Pons (tissue), 1 donor: ENCODE measurements at regions not wholly inside any gene's neighbourhood (a gene's known extent, or its start where the extent isn't known, plus 50 kb on each side); places are given as distances from the start of the nearest gene placed in this dataset.

ENCODE experiments used
- DNase-seq: peaks from one replicate; pipeline ENCODE4 v3.0.0-alpha.2; 2016; ENCODE audit warnings: low spot score

DNA sequence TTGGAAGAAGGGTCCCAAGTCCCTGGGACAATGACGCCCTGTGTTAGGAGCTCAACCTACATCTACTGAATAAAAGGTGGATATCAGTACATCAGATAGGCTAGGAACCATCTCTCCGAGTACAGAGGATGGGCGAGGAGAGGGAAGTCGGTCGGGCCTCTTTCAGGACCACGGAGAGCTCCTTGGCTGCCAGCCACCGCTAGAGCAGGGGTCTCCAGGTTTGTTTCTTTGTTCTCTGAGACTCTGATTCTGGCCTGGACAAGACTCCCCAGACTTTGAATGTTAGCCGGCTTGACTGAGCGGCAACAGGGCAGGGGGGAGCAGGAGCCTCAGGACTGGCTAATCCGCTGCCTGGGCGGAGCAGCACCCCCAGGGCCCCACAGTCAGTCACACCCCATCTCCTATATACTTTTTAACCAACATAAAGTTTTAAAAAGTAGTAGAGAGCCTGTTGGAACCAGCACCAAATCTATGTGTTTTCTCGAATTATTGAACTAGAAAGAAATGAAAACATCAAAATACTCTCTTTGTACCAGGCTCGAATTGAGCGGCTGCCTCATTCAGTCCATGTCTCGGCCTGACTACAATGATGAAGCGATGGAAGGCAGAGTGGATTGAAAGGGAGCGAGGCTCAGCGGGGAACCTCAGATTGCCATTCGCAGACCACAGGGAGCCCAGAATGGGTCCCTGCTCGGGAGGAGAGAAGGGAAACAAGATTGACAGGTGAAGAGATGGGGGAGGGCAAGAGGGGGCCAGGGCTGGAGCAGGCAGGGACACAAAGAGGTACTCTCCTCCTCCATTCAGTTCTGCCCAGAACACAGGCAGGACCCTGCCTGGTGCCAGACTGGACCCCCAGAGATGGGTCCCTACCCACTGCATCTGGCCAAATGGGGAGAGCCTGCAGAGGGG, 131.6 kb downstream of the TPRA1 start:
- DNase-seq = no peak

DNA sequence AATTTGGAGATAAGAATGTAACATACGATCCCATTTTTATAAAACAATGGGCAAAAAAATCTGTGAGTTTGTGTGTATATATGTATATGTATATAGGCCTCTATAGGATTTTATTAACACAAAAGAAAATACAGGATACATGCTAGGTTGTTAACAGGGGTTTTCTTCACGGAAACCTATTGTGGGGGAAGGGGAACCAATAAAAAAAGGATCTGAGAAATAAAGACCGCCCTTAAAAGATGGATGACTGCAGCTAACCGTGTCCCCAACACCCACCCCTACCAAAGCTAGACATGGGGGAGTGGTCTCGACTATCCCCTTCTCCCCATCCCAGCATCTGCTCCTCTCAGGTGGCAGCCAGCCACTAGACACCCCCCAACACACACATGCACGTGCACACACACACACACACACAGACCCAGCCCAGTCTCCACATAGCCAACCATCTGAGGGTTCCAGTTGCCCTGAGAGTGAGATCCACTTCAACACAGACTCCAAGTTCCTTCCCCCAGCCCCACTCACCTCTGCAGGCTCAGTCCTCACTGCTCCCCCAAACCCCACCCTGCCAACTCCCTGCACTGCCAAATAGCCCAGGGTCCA, 132.9 kb downstream of the TPRA1 start:
- DNase-seq = no peak

DNA sequence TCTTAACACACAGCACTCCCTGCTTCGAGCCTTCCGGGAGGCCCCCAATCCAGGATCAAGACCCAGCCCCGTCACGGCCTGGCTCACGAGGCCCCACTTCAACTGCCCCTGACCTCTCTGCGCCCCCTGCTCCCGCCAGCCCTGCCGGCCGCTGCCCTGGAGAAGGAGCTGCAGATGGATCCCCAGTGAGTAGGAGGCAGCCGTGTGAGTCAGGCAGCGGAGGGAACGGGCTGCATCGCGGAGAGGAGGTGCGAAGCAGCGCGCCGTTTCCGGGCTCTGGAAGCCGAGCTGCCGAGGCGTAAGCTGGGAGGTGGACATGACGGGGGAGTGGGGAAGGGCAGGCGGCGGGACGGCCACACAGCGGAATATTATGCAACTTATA, 133.4 kb downstream of the TPRA1 start:
- no peak for DNase-seq

DNA sequence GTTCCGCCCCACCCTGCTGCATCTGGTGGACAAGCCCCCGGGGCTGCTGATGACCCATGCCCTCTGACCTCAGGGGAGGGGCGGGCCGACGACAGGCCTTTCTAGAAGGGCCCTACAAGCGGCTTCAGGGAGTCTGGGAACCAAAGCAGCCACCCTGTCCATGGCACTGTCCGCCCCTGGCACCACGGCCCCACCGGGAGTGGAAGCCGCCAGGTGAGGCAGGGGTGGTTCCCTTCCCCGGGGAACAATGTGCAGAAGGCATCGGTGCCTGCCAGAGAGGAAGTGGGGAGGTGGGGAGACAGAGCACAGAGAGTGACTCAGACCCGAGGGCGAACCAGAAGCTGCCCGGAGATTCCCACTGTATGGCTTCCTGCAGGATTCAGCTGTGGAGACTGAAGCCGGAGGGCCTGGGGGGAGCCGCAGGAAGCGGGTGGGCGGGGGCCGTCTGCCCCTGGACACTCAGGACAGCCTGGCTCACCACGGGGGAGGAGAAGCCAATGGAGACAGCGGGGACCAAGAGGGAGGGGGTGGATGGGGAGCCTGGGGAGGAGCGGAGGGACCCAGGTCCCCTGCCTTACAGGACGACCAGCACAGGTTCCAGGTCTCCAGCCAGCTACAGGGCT, 134.0 kb downstream of the TPRA1 start:
- DNase-seq = no peak

DNA sequence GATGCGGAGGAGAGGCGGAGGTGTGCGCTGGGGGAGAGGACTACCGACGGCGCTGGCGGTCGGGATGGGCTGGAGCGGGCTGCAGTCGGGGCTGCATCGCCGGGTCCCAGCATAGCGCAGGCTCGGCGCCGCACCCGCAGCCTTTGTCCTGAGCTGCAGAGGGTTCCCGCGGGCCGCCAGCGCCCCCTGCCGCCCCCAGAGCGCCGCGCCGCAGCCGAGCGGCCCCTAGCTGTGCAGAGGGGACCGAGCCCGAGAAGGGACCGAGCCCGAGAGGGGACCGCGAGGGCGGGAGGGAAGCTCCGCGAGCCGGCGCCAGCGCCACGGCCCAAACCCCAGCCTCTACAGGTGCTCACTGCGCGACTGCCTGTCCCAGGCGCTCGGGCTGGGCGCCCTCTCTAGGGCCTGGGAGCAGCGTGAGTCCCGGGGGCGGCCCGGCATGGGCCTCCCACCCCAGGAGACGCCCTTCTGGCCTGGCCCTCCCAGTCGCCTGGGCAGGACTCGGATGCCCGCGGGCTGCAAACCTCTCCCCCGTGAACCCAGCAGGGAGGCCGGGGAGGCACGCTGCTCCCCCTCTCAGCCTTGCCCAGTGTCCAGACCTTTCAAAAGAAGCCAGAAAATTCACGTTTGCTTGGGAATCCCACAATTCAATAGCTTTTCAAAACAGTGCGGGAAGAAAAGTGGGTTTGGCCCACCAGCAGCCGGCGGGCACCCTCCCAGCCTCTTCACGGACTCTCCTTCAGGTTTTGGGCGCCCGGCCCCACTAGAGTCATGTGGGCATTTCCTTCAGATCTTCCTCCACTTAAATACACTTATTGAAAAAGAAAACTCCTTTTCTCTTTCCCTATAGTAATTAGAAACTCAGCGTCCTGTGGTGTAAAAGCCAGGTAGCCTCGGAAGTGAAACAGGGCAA, 134.7 kb downstream of the TPRA1 start:
- DNase-seq = peak; percentile 45

DNA sequence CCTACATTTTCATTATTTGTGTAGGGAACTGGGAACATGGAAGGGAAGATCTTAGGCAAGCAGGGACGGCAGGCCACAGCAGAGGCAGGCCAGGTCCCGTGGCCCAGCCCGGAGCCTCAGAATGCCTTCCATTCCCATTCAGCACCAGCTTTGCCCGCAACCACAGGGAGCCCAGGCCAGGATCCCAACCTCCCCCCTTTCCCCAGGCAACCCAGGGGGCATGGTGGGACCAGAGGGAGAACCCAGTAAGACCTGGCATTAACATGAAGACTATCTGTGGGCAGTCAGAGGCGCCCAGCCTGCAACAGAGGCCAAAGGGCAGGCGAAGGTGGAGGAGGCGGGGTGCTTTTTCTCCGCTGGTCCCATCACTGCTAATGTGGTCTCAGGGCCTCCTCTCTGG, 135.6 kb downstream of the TPRA1 start:
- DNase-seq = no peak

DNA sequence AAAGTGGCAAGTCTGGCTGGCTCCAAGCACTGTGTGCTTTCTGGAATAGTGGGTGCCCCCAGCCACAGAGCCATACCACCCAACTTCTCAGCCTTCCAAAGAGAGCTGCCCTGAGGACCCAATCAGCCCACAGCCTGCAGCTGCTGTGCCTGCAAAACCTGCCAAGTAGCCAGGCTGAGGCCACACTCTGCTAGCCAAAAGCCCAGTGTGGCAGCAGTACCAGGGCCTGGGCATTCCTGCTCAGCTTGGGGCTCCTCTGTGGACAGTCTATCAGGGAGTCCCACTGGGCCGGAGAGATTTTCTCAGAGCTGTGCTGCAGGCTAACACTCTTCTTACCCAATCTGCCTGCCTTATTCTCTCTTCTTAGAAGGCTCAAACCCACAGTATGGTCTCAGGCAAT, 136.5 kb downstream of the TPRA1 start:
- DNase-seq = no peak

DNA sequence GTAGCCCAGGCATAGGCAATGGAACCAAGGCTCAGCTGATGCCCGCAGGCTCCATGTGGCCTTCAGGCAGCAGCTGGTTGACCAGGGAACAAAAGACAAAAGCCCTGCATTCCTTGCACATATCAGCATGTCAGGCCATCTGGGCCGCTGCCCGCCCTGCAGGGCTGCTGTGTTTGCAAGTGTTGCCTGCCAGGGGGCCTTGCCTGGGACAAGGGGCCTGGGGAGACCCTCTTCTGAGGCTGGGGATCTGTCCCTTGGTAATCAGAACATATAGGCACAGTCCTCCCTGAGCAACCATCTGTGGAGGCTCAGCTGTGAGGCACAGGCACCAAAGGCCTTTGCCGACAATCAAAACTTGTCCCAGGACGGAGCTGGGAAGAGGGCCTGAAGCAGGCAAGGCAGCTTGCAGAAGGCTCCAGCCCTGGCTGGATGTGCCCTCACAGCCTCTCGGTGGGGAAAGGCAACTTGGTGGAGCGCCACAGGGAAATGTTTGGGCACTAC, 138.2 kb downstream of the TPRA1 start:
- peak; percentile 42 for DNase-seq

DNA sequence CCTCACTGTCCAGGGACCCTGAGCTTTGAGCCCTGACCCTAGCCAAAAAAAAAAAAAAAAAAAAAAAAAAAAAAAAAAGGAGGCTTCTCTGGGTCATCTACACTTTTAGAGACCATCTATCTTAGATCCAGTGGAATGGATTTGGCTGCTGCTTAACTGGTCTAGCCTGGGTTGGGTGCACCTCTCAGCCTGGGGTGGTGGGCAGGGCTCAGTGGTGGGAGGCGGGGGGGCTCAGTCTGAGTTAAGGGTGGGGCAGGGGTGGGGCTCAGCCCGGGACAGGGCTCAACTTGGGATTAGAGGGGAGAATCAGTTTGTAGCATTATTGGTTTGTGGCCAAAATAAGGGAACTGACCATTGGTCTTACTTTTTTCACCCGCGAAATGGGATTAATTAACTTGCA, 139.2 kb downstream of the TPRA1 start:
- DNase-seq = no peak

DNA sequence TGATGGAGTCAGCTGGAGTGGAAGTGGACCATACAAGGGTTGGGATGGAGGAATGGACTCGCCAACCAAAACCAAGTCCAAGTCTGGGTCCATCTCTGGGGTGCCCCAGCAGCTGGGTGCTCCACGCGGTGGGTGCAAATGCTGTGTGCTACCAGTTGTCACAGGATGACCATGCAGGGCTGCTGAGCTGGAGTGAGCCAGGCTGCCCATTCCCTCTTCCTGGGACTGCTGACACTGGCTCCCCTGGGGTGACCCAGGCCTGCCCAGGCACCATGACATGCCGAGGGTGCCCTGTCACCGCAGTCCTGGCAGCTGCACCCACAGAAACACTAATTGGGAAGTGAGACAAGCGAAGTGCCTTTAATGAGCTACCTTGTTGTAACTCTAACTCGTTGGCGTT, 140.2 kb downstream of the TPRA1 start:
- DNase-seq = no peak

DNA sequence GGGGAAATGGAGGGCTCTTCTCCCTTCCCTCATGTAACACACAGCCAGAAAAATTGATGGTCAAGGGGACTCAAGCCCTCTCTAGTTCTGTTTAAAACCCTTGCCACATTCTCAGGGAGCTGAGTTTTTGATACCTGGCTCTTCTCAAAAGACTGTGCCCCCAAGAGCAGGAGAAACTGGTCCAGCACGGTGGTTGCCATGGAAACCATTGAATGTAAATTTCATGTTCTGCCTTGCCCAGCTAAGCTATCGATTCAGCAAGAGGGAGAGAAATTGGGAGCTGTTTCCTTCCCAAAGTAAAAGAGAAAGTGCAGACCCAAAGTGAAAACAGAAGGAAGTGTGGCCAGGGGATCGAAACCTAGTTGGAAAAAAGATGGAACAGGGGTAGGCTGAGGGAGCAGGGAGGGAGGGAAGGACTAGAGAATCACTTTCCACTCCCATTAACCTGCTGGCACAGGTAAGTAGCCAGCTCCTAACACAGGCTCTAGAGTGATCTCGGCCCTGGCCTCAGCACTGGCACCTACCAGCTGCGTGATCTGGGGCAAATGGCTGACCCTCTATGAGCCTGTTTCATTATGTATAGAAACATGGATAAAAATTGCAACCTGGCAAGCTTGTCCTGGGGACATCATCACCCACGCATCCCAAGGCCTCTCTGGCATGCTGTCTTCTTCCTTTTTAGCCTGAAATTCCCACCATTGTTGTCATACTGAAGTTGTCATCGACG, 140.9 kb downstream of the TPRA1 start:
- no peak for DNase-seq

DNA sequence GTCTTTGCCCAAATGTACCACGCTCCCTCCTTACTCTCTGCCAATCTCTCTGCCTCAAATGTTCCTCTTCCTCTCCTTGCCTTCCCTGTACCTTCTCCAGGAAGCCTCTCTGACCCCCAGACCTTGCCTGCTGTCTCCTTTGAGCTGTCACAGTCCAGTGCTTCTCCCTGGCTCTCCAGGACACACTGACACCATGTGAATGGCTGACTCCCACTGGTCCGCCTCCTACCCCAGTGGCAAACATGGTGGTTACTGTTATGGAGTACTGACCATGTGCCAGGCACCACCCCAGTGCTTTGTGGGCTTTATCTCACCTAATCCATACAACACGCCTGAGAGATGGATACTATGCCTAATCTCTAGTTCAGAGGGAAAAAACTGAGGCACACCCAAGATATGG, 141.9 kb downstream of the TPRA1 start:
- DNase-seq = no peak

DNA sequence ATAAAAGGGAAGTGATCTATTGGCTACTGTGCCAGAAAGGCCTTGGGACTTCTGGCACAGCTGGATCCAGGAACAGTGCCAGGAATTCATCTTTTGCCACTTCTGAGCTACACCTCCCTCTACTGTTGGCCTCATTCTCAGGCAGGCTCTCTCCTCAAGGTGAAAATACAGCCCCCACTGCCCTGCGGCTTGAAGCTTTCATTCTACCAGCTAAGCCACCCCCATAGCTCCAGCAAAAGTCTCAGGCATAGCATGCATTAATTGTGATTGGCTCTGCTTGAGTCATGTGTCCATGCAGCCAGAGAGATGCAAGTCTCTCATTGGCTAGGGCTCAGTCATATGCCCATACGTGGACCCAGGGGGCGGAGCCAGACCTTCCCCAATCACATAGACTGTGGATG, 142.4 kb downstream of the TPRA1 start:
- DNase-seq = no peak

DNA sequence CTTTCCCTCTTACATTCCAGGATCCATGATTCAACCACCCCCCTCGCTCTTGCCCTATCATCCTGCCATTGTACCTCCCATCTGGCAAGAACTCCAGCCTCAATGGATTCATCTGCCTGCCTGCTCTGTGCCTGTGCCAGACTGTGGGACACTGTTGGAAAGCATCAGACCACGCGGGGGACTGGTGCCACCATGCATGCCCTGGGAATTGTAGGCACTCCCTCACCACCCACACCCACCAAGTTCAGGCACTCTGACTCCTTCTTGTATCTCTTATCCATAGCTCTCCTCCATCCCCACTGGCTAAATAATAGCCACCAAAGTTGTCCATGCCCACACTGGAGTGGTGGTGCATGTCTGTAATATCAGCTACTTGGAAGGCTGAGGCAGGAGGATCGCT, 143.8 kb downstream of the TPRA1 start:
- no peak for DNase-seq

DNA sequence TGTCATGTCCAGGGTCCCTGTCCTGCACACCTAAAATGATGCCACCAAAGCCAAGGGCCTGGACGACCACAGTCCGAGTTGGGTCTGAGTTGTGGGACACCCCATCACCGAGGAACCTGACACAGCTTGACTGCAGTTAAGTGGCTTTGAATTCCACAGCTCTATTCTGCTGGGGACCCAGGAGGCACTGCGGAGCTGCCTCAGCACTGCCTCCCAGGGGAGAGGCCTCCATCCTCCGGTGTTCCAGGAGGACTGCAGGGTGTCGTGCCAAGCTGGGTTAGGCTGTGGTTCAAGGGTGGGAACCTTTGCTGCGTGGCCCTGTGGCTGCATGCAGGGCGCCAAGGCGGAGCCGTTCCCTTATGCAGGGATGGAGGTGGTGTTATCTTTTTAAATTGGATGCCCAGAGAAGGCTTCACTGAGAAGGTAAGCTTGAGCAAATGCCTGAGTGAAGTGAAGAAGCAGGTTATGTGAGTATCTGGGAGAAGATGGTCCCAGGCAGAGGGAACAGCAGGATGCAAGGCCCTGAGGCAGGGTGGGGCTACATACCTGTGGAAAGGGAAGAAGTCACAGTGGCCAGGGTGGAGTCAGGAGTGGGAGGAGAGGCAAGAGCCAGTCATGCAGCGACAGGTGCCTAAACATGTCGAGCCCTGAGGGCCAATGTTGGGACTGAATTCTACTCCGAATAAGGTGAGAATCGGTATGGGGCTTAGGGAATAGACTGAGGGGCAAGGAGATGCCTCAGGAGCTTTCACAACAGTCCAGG, 144.8 kb downstream of the TPRA1 start:
- no peak for DNase-seq

DNA sequence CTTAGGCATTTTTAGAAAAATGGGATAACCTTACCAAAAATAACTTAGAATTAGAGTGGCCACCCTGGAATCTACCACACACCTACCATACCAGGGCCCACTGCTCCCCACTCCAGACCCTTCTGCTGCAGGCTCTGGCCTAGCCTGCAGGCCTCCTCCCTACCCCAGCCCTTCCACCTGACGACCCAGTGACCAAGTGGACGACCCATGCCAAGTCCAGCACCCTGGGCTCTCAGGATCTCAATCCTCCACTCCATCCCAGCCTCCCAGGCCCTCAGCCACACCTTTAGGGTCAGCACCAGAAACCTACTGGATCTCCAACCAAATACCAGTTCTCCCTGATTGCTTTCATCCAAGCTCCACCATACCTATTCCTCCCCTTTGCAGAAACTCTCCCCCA, 145.8 kb downstream of the TPRA1 start:
- DNase-seq = no peak

DNA sequence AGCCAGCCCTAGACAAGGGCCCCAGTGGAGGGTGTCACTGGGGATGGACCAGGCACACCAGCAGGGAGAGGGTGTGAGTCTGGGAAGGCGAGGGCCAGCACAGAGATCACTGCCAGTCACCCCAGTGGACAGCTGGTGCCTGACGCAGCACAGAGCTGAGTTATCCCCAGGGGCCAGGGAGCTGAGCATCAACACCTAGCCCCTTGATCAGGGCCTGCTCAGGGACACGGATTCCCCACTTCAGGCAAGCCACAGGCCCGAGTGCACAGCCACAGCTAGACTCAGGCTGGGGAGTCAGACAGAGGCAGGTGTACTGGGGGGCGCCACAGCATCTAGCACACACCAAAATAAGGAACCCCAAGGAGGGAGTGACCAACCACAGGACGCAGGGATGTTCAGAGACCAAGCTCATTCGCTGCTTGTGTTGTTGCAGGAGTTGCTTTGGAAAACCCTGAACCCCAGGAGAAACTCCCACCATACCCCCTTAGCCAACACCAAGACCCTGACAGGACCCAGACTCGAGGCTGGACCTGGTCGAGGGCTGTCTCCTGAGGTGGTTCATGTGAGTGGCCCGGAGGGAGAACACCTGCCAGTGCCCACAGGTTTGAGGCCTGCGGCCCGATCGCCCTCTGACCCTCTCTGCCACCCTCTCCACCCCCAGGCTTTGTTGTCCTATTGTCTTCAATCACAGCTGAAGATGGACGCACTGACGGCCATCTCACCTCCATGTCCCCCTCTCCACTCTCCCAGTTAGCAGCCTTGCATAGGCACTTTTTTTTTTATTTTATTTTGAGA, 146.8 kb downstream of the TPRA1 start:
- DNase-seq = no peak

DNA sequence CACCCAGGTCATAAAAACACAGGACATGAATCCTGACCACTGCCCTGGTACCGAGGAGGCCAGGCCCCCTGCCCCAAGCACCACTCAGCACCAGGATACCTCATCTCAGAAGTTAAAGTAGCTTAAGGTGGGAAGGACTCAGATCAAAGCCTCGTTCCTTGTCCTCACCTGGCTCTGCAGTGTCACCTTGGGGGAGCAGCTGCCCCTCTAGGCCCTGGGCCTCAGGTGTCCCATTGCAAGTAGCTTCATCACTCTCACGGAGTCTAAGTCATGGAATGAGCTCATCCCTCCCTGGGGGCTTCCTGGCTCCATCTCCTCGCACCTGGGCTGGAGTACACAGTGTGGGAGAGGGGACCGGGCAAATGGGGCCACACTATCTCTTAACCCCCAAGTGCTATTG, 148.0 kb downstream of the TPRA1 start:
- no peak for DNase-seq

DNA sequence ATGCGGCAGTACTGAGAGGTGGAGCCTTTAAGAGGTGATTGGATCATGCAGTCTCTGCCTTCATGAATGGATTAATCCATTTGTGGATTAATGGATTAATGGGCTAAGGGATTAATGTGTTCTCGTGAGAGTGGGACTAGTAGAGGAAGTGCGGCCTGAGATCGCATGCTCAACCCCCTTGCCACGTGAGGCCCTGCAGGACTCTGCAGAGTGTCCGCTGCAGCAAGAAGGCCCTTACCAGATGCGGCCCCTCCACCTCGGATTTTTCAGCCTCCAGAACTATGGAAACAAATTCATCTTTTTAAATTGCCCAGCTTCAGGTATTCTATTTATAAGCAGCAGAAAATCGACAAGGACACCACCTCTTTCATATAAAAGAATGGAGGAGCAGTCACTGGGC, 148.8 kb downstream of the TPRA1 start:
- DNase-seq = no peak

DNA sequence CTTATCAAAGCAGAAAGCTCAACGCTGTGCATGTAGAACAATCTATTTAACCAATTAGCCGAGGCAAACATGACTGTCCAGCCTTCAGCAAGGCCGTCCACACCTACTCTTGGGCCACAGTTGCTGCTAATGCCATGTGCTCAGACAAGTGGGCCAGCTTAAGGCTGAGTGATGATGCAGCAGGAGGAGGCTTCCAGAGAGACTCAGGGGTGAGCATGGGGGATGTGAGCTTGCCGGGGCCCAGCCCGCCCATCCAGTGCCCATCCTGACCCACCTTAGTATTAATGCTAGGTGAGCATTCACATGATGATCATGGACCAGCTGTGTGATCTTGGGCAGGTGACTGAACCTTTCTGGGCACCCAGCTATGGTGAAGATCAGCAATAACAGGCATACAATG, 150.1 kb downstream of the TPRA1 start:
- DNase-seq = no peak
